Kidney epithelial cell (primary cell): ENCODE measurements at regions not wholly inside any gene's neighbourhood (a gene's known extent, or its start where the extent isn't known, plus 50 kb on each side); places are given as distances from the start of the nearest gene placed in this dataset.

Experiments used
- DNase-seq: peaks from one replicate; pipeline ENCODE4 v3.0.0-alpha.2; 2010; ENCODE audit warnings: low read depth
- H3K27me3 ChIP-seq: 2 replicates; pipeline ENCODE4 v1.6.0; 2011; ENCODE audit warnings: low read length; ENCODE audit not compliant: control insufficient read depth, insufficient read depth
- H3K36me3 ChIP-seq: 2 replicates; pipeline ENCODE4 v1.5.1; 2011; ENCODE audit warnings: low read length; ENCODE audit not compliant: control insufficient read depth, insufficient read depth
- H3K4me3 ChIP-seq: 2 replicates; pipeline ENCODE4 v1.5.1; 2011; ENCODE audit warnings: low read depth, mild to moderate bottlenecking, control low read depth, low read length
- CTCF ChIP-seq: IDR thresholded peaks from 2 replicates; pipeline ENCODE4 v1.5.1; 2011; ENCODE audit warnings: mild to moderate bottlenecking, moderate library complexity, low read length, control low read depth, inconsistent platforms; ENCODE audit not compliant: insufficient read depth, poor library complexity, severe bottlenecking

- no peaks in the 10 kb centered on the region for H3K36me3 ChIP-seq
- no peaks in the 10 kb centered on the region for H3K27me3 ChIP-seq
- no peak overlapping the region for H3K4me3 ChIP-seq
- DNase-seq = no peak
- TF ChIP-seq CTCF = no peak
Measured at GRCh38 chr6:87975561-87975960, 72.1 kb upstream of the SPACA1 start.

GRCh38 chr6:87972279-87972678 lies 75.4 kb upstream of the SPACA1 start:
- Histone ChIP-seq H3K4me3 (no peak overlapping the region), H3K27me3 (no peaks in the 10 kb centered on the region), H3K36me3 (no peaks in the 10 kb centered on the region)
- no peak for TF ChIP-seq CTCF
- DNase-seq = no peak

- no peak overlapping the region for H3K4me3 ChIP-seq
- no peak for DNase-seq
- H3K27me3 ChIP-seq = no peaks in the 10 kb centered on the region
- no peak for TF ChIP-seq CTCF
- H3K36me3 ChIP-seq = no peaks in the 10 kb centered on the region
Measured at GRCh38 chr6:87971605-87972262, 75.9 kb upstream of the SPACA1 start.

GRCh38 chr6:87968435-87969278 lies 79.0 kb upstream of the SPACA1 start:
- no peak for DNase-seq

GRCh38 chr6:87965806-87966205 lies 81.8 kb upstream of the SPACA1 start:
- Histone ChIP-seq H3K36me3 (no peaks in the 10 kb centered on the region), H3K4me3 (no peak overlapping the region), H3K27me3 (peaks cover 4% of the 10 kb centered on the region)
- no peak for TF ChIP-seq CTCF
- DNase-seq = no peak

More at GRCh38 chr6:87968435-87969278, 79.0 kb upstream of the SPACA1 start:
- peak; percentile 21 for TF ChIP-seq CTCF
- Histone ChIP-seq H3K36me3 (no peaks in the 10 kb centered on the region), H3K27me3 (peaks cover 4% of the 10 kb centered on the region), H3K4me3 (peak overlapping the region; percentile 50)
